ENCODE measurements at regions not wholly inside any gene's neighbourhood (a gene's known extent, or its start where the extent isn't known, plus 50 kb on each side); places are given as distances from the start of the nearest gene placed in this dataset.

DNA sequence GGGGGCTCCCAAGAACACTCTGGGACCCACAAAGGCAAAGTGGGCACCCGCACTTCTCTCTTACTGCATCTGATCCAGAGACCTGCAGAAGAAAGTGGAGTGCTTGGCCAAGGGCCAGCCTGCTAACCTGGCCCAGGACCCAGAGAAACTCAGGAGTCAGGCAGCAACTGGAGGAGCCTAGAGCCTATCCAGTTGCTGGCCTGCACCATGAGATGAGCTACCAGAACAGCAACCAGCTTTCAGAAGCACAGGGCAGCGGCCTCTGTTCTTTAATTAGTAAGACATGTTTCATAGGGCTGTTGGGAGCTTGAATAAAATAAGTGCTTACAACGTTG, 298.3 kb downstream of the GADD45G start:
- no peaks in the 10 kb centered on the region for H3K27me3 ChIP-seq
- H3K9me3 ChIP-seq, result no peaks in the 10 kb centered on the region
- H3K27ac ChIP-seq, result no peak overlapping the region
- H3K4me1 ChIP-seq, result peaks cover 0 to 7% of the 10 kb centered on the region in 2 donors
- intact Hi-C loops (cut with DNase I; ENCODE audit: low total_unique reads), result no loop called here
- H3K36me3 ChIP-seq, result no peaks in the 10 kb centered on the region
- no peak overlapping the region for H3K4me3 ChIP-seq
- no peak for DNase-seq
- TF ChIP-seq, protein P1, sequence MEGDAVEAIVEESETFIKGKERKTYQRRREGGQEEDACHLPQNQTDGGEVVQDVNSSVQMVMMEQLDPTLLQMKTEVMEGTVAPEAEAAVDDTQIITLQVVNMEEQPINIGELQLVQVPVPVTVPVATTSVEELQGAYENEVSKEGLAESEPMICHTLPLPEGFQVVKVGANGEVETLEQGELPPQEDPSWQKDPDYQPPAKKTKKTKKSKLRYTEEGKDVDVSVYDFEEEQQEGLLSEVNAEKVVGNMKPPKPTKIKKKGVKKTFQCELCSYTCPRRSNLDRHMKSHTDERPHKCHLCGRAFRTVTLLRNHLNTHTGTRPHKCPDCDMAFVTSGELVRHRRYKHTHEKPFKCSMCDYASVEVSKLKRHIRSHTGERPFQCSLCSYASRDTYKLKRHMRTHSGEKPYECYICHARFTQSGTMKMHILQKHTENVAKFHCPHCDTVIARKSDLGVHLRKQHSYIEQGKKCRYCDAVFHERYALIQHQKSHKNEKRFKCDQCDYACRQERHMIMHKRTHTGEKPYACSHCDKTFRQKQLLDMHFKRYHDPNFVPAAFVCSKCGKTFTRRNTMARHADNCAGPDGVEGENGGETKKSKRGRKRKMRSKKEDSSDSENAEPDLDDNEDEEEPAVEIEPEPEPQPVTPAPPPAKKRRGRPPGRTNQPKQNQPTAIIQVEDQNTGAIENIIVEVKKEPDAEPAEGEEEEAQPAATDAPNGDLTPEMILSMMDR (IDR thresholded peaks at IDR 0.05), result no peak
- no peak for TF ChIP-seq POLR2A (IDR thresholded peaks at IDR 0.05)

DNA sequence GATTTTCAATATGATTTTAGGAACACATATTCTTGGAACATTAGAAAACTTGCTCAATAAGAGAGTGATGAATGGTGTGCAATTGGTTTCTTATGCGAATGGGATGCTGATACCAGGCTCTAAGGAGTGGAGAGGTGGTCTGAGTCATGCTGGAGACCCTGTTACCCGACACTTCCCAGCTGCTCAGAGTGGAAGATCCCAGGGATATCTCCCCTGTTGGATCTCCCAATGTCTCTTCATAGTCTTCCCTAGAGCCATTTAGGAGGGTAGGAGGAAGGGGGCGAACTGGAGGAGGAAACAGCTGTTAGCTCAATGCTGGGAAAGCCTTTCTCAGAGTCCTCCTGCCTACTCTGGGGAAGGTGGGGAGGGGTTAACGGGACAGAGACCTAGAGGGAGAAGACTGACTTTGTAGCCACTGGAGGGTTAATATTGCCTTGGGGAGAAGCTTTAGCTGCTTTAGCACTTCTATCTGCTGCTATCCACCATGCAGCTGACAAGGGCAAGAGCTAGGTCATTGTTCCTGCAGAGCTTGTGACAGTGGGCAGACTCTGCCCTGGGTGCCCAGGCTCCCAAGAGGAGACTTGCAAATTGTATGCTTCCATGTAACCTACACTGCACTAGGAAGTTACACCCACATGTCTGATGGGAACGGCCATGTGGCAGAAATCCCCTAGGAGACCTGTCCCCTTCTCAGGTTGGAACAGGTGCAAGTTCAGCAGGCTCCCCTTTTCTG, 301.0 kb downstream of the GADD45G start:
- H3K36me3 ChIP-seq, result no peaks in the 10 kb centered on the region
- no peaks in the 10 kb centered on the region for H3K9me3 ChIP-seq
- H3K4me1 ChIP-seq, result peaks cover 0 to 7% of the 10 kb centered on the region in 2 donors
- H3K27me3 ChIP-seq, result no peaks in the 10 kb centered on the region
- TF ChIP-seq POLR2A (IDR thresholded peaks at IDR 0.05), result no peak
- TF ChIP-seq, protein P1 (IDR thresholded peaks at IDR 0.05), result no peak
- DNase-seq, result no peak
- no peak overlapping the region for H3K27ac ChIP-seq
- no peak overlapping the region for H3K4me3 ChIP-seq
- intact Hi-C loops (cut with DNase I; ENCODE audit: low total_unique reads), result no loop called here

DNA sequence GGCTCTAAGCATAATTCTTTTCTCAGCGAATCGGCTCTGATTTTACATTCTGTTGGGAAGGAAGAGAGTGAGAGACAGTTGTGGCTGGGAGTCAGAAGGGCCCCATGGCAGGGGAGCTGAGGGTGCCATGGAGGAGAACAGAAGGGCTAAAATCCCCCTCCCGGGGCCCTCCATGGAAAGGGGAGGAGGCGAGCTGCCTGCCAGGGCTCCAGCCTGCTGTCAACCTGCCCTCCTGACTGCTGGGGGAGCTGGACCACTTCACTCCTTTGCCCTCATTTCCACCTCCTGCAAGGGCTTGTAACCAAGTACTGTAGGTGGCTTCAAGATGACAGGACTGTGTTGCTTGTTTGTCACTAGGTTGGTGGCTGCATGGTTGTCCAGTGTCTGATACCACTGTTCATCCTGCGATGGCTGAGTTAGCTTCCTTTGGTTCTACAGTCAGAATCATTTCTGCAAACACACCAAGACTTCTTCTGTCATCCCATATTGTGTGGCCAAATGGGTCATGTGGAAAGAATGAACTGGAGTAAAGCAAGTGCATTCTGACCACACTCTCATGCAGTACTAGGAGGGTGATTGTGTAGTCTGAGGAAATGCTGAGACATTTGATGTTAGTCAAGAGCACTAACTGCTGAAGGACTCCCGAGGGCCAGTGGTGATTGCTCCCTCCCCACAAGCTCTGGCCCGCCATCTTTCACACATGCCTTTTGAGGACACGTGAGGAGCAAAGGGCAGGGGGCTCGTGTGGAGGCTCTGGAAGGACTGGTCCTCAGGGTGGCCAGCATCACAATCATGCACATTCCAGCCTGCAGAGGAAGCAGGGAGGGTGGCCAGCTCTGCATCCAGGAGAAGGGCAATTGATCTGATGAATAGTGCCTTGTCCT, 307.2 kb downstream of the GADD45G start:
- Histone ChIP-seq H3K36me3 (no peaks in the 10 kb centered on the region), H3K4me1 (no peaks in the 10 kb centered on the region), H3K4me3 (no peak overlapping the region), H3K27ac (no peak overlapping the region), H3K27me3 (no peaks in the 10 kb centered on the region), H3K9me3 (no peaks in the 10 kb centered on the region)
- intact Hi-C loops (cut with DNase I; ENCODE audit: low total_unique reads), result no loop called here
- DNase-seq, result no peak
- TF ChIP-seq, protein P1 (IDR thresholded peaks at IDR 0.05), result no peak
- TF ChIP-seq POLR2A (IDR thresholded peaks at IDR 0.05), result no peak

DNA sequence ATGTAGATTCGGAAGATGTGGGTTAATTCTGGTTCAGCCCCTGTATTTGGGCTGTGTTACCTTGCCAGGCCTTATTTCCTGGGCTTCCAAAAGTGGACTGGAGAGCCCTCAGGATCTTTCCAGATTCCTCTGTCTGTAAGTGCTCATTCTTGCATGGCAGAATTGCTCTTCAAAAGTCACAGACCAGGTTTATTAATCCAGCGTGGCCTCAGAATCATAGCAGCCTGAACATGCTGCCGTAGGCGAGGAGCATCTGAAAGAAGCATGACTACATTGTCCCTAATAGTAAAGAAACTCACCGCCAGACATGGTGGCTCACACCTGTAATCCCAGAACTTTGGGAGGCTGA, 307.8 kb downstream of the GADD45G start:
- no peak overlapping the region for H3K4me3 ChIP-seq
- H3K4me1 ChIP-seq, result no peaks in the 10 kb centered on the region
- intact Hi-C loops (cut with DNase I; ENCODE audit: low total_unique reads), result no loop called here
- no peaks in the 10 kb centered on the region for H3K27me3 ChIP-seq
- H3K9me3 ChIP-seq, result no peaks in the 10 kb centered on the region
- no peak for TF ChIP-seq POLR2A (IDR thresholded peaks at IDR 0.05)
- TF ChIP-seq, protein P1 (IDR thresholded peaks at IDR 0.05), result no peak
- no peak overlapping the region for H3K27ac ChIP-seq
- no peak for DNase-seq
- H3K36me3 ChIP-seq, result no peaks in the 10 kb centered on the region

DNA sequence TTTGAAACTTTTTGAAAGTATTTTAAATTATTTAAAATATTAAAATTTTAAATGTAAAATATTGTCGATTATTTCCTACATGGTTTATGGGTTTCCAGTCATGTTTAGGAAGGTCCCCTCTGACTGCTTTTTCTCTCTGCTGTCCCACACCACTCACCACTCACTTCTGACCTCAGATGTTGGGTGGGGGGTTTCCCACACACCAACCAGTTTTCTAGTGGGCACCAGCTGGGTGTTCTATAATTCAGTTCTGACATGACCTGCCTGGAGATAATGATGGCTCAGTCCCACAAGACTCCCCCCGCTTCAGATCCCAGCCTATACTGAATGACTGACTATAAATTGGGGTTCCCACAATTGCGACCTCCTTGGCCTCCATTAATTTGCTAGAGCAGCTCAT, 310.4 kb downstream of the GADD45G start:
- H3K4me1 ChIP-seq, result no peaks in the 10 kb centered on the region
- intact Hi-C loops (cut with DNase I; ENCODE audit: low total_unique reads), result no loop called here
- no peaks in the 10 kb centered on the region for H3K9me3 ChIP-seq
- H3K36me3 ChIP-seq, result no peaks in the 10 kb centered on the region
- H3K27ac ChIP-seq, result no peak overlapping the region
- no peak overlapping the region for H3K4me3 ChIP-seq
- no peaks in the 10 kb centered on the region for H3K27me3 ChIP-seq
- no peak for TF ChIP-seq POLR2A (IDR thresholded peaks at IDR 0.05)
- no peak for DNase-seq
